Right ventricle myocardium superior (tissue), 1 donor: ENCODE measurements at regions not wholly inside any gene's neighbourhood (a gene's known extent, or its start where the extent isn't known, plus 50 kb on each side); places are given as distances from the start of the nearest gene placed in this dataset.

Experiments used
- ATAC-seq: fragments of 200-7000 bp; cut with Tn5 transposase; one replicate; pipeline ENCODE4 v1.9.1; 2020; ENCODE audit warnings: mild to moderate bottlenecking; ENCODE audit not compliant: poor library complexity
- DNase-seq: peaks from one replicate; pipeline ENCODE4 v3.0.0-alpha.2; 2020
- intact Hi-C: fragments of 100-400 bp; cut with DNase I; formaldehyde crosslinking; loops from one replicate; pipeline ENCODE4 v1.11.2; 2022
- donor health status: DM: no; HTN: yes; CAD: no; lungs with severe emphysema.

- no peak for ATAC-seq
- intact Hi-C loops, result no loop called here
- DNase-seq, result no peak
These were observed 937.7 kb downstream of the CDH11 start for GRCh38 chr16:64184156-64184555.

GRCh38 chr16:64182985-64183384 is 938.9 kb downstream of the CDH11 start:
- ATAC-seq (no peak), DNase-seq (no peak)
- intact Hi-C loops, result no loop called here

GRCh38 chr16:64181271-64181925 is 940.5 kb downstream of the CDH11 start:
- ATAC-seq (no peak), DNase-seq (no peak)
- intact Hi-C loops, result no loop called here

GRCh38 chr16:64180136-64180900 is 941.5 kb downstream of the CDH11 start:
- DNase-seq (no peak), ATAC-seq (no peak)
- intact Hi-C loops, result no loop called here

GRCh38 chr16:64174327-64174726 is 947.5 kb downstream of the CDH11 start:
- intact Hi-C loops, result no loop called here
- no peak for DNase-seq
- ATAC-seq, result no peak

- intact Hi-C loops, result no loop called here
- DNase-seq (no peak), ATAC-seq (no peak)
These were observed 949.2 kb downstream of the CDH11 start for GRCh38 chr16:64172652-64173051.

GRCh38 chr16:64172226-64172625 is 949.6 kb downstream of the CDH11 start:
- ATAC-seq (no peak), DNase-seq (no peak)
- intact Hi-C loops, result no loop called here

- ATAC-seq (no peak), DNase-seq (no peak)
- intact Hi-C loops, result no loop called here
These were observed 950.2 kb downstream of the CDH11 start for GRCh38 chr16:64171632-64172031.

GRCh38 chr16:64168371-64168770 is 953.5 kb downstream of the CDH11 start:
- intact Hi-C loops, result no loop called here
- ATAC-seq, result no peak
- DNase-seq, result no peak

- no peak for ATAC-seq
- intact Hi-C loops, result no loop called here
- DNase-seq, result no peak
These were observed 953.9 kb downstream of the CDH11 start for GRCh38 chr16:64167936-64168335.

GRCh38 chr16:64165368-64165767 is 956.5 kb downstream of the CDH11 start:
- DNase-seq, result no peak
- intact Hi-C loops, result no loop called here
- ATAC-seq, result no peak

- ATAC-seq, result no peak
- intact Hi-C loops, result no loop called here
- DNase-seq, result no peak
These were observed 959.1 kb downstream of the CDH11 start for GRCh38 chr16:64162613-64163375.

- DNase-seq (no peak), ATAC-seq (no peak)
- intact Hi-C loops, result no loop called here
These were observed 961.9 kb downstream of the CDH11 start for GRCh38 chr16:64159976-64160375.

GRCh38 chr16:64158941-64159588 is 962.8 kb downstream of the CDH11 start:
- intact Hi-C loops, result no loop called here
- no peak for ATAC-seq
- DNase-seq, result no peak

- no peak for ATAC-seq
- DNase-seq, result no peak
- intact Hi-C loops, result no loop called here
These were observed 968.1 kb downstream of the CDH11 start for GRCh38 chr16:64153718-64154117.

GRCh38 chr16:64151990-64152767 is 969.7 kb downstream of the CDH11 start:
- peak; percentile 34 for ATAC-seq
- intact Hi-C loops, result no loop called here
- DNase-seq, result no peak

- ATAC-seq, result no peak
- no peak for DNase-seq
- intact Hi-C loops, result no loop called here
These were observed 971.7 kb downstream of the CDH11 start for GRCh38 chr16:64150193-64150592.

- ATAC-seq, result no peak
- DNase-seq, result no peak
- intact Hi-C loops, result no loop called here
These were observed 972.1 kb downstream of the CDH11 start for GRCh38 chr16:64149756-64150155.

GRCh38 chr16:64148356-64148755 is 973.5 kb downstream of the CDH11 start:
- no peak for ATAC-seq
- no peak for DNase-seq
- intact Hi-C loops, result no loop called here
